NCI-H2227 (cell line): ENCODE measurements at regions not wholly inside any gene's neighbourhood (a gene's known extent, or its start where the extent isn't known, plus 50 kb on each side); places are given as distances from the start of the nearest gene placed in this dataset.

Experiments
- DNase-seq: peaks from one replicate; lab custom pipeline; 2025; ENCODE audit not compliant: unreplicated experiment; lab: John Stamatoyannopoulos, UW

DNA sequence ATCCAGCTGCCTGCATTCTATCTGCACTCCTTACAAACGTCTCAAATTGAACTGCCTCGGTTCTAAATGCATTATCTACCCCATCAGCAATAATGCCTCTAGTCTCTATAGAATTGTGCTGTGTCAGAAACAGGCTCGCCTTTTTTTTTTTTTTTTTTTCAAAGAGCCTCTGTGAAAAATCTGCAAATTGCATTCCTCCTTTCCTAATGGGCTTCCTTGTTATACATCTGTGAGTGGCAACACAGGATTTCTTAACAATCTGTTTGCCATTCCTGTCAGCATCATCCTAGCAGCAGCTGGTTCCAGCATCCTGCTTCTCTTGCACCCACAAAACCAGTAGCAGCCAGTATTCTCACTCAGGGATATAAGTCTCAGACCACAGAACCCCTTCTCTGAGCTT, 413.5 kb upstream of the SEMA3D start:
- DNase-seq = no peak

DNA sequence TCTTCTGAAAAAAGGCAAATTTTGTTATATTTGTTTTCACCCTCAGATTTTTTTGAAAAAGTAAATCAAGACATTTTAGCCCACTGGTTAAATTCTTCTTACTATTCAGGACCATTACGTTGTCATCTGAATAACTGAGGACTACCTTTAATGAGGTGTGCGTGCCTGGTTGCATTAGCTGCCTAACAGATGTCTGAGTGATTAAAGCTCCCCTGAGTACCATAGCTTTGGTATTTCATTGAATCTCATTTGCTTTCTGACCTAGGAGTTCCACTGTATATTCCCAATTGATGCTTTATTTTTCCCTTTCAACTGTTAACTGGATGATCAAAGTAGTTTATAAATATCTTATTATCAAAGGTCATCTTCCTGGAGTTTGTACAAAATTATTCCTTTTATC, 410.0 kb upstream of the SEMA3D start:
- DNase-seq = no peak

- DNase-seq = no peak
Observed at GRCh38 chr7:85595750-85596178, 408.9 kb upstream of the SEMA3D start.

GRCh38 chr7:85593355-85593754, 406.5 kb upstream of the SEMA3D start:
- DNase-seq = no peak

DNA sequence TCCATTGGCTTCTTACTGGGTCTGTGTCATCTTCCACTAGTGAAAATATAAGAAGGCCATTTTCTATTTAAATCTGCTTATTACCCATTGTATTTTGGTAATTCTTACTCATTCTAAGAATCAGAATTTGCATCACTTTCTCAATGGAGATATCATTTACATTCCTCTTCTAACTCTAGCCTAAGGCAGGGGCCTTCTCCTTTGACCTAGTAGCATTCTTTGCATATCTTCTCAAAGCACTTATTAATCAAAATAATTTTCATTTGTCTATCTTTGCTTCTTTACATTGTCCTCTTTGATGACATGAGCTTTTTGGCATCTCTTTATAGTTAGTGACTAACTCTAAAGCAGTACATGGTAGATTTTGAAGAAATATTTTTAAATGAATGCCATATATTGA, 400.9 kb upstream of the SEMA3D start:
- DNase-seq = no peak

GRCh38 chr7:85586091-85586490, 399.2 kb upstream of the SEMA3D start:
- no peak for DNase-seq

GRCh38 chr7:85583131-85583953, 396.5 kb upstream of the SEMA3D start:
- no peak for DNase-seq

- no peak for DNase-seq
Observed at GRCh38 chr7:85573844-85574243, 387.0 kb upstream of the SEMA3D start.

DNA sequence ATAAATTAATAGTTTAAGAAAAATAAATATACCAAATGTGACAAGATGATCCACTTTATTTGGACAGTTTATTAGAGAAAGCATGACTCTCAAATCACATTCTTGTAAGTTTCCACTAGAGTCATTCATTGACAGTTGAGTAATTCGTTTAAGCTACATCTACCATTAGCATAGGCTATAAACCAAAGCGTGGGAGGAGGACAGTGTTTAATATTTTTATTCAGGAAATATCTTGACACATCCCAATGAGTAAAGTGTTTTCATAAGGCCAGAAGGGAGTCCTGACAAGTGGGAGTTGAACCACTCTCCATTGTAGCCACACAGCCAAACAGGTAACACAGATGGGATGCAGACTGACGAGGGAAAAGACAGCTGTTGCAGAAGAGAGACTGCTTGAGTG, 386.5 kb upstream of the SEMA3D start:
- no peak for DNase-seq

DNA sequence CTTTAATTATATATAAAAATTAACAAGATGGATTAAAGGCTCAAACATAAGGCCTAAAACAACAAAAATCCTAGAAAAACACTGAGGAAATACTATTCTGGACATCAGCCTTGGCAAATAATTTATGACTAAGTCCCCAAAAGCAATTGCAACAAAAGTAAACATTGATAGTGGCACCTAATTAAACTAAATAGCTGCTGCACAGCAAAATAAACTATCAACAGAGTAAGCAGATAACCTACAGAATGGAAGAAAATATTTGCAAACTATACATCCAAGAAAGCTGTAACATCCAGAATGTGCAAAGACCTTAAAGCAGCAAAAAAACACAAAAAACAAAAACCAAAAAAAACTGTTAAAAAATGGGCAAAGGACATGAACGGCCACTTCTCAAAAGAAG, 384.0 kb upstream of the SEMA3D start:
- no peak for DNase-seq

DNA sequence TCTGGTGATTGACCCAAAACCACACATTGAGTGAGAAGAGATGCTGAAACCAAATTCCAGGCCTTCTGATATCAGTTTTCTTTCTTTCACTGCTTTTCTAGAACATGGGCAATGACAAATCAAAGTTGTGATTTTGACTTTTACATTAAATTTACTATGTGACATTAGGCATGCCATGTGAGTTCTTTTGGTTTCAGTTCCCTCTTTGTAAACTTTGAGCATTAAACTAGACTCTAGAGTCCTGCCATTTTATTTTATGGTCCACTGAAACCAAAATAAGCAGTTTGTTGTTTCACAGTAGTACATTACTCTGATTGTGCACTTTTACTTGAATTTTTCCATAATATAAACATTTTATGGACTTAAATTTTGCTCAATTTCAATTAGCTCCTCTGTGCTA, 381.1 kb upstream of the SEMA3D start:
- DNase-seq = no peak

DNA sequence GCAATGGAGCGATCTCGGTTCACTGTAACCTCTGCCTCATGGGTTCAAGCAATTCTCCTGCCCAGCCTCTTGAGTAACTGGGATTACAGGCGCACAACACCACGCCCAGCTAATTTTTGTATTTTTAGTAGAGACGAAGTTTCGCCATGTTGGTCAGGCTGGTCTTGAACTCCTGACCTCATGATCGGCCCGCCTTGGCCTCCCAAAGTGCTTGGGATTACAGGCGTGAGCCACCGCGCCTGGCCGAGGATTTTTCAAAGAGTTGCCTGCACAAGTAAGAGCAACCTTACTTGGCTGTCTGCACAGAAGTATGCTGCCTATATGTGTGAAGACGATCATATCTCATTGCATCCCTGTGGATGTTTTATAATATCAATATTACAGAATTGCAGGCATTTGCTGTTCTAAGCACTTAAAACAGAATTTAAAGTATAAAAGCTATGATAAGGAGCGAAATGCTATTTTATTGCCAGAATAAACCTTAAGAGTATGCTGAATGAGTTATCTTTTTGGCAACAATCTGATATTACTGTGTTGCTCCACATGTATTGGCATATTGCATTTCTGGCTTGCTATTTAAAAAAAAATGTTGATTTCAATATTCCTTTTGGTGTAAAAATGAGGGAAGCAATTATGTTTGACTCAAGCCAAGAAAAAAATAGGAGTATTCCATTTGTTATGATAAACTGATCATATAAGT, 379.4 kb upstream of the SEMA3D start:
- DNase-seq = no peak

- no peak for DNase-seq
Observed at GRCh38 chr7:85565276-85565675, 378.4 kb upstream of the SEMA3D start.

- DNase-seq = no peak
Observed at GRCh38 chr7:85564861-85565260, 378.0 kb upstream of the SEMA3D start.

DNA sequence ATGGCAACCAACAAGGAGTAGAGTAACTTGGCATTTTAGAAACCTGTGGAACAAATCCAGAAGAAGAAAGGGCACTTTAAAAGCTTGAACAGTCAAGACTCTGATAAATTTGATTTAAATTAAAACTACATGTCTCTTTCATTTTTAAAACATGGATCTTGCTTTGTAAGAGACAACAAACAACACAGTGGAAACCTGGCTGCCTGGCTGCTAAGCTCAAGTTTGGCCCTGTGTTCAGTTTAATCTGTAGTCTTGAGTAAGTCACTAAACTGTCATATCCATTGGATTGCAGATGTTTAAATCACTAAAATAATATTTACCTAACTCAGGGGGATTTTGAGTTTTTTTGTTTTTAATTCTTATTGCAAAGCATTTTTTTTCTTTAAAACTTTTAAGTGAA, 374.9 kb upstream of the SEMA3D start:
- DNase-seq = no peak

GRCh38 chr7:85554236-85555178, 367.7 kb upstream of the SEMA3D start:
- DNase-seq = peak; percentile 43

- DNase-seq = no peak
Observed at GRCh38 chr7:85535974-85536729, 349.3 kb upstream of the SEMA3D start.

DNA sequence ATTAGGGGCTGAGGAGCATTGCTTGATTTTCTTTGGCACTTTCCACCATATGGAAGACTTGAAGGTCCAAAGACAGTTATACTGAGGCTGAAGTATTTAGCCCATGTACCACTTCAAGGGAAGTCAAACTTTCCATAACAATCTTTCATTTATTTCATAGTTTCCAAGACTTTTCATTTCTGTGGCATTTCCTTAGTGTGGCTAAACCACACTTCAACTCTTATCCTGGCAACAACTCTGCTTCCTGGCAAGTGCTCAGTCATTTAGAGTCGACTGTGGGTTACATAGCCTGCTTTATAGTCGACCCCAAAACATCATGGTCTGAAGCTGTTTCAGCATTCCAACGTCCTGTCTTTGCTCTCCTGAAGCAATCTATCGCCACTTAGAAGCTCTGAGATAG, 343.0 kb upstream of the SEMA3D start:
- no peak for DNase-seq

- DNase-seq = no peak
Observed at GRCh38 chr7:85529201-85529600, 342.3 kb upstream of the SEMA3D start.

DNA sequence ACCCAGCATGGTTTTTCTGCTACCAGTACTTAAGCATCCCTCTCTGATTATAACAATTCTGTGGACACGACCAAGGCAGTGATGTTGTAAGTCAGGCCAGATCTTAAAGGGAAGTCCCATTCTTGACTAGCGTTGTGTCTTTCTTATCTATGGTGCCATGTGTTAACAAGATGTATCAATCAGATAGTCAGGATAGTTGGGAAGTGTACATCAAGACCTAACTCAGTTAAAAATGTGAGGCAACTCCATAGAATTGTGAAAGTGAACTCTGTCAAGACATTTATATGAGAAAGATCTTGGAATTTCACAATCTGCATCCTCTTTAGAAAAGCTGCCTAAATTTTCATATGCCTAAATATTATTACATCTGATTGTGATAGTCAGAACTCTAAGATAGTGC, 341.7 kb upstream of the SEMA3D start:
- DNase-seq = no peak

- no peak for DNase-seq
Observed at GRCh38 chr7:85525676-85526075, 338.8 kb upstream of the SEMA3D start.
